ENCODE measurements at regions not wholly inside any gene's neighbourhood (a gene's known extent, or its start where the extent isn't known, plus 50 kb on each side); places are given as distances from the start of the nearest gene placed in this dataset.

DNA sequence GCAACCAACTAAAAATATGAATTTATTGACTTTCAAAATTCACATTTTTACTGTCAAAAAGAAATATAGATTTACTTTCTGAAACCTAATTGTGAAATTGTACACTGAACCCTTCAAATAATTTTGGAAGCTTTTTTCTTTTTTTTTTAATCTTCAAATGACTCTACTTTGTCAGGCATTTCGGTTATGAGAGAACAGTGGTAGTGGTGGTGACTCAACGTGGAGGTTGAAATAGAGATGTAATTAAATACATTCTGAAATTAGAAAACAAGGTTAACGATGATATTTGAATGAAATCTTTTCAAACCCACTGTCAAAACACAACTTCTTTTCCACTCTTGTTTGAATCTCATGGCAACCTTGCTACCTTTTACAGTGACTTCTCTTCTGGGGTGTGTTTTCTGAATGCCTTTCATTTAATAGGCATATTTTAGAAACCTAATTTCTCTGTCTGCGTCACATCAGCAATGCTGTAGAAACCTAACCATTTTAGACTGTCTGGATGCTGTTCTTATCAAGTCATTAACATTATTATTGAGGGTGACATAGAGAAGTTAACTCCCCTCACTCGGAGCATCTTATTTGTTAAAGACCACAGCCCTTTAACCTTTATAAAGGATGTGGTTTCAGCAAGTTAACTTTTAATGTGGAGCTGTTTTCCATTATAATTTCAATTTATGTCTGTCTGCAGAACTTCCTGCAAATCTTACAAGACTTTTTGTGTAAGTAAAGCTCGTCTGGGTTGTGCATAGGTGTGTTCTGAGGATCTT lies 136.8 kb downstream of the PCDH7 start:
- no peaks in the 10 kb centered on the region for H3K27me3 Mint-ChIP-seq
- H3K36me3 ChIP-seq (ENCODE audit: insufficient read depth, low read length), result no peaks in the 10 kb centered on the region
- no peak overlapping the region for H3K27ac ChIP-seq (ENCODE audit: low read depth in 1 of 2, low read length in 2 of 2)
- peaks cover 6% of the 10 kb centered on the region for H3K9me3 Mint-ChIP-seq
- POLR2A ChIA-PET, result no interaction called here
- intact Hi-C loops (cut with DNase I, micrococcal nuclease), result no loop called here
- no peak overlapping the region for H3K4me3 Mint-ChIP-seq
- H3K36me3 Mint-ChIP-seq (ENCODE audit: low read depth), result no peaks in the 10 kb centered on the region
- no peak overlapping the region for H3K27ac Mint-ChIP-seq
- no peaks in the 10 kb centered on the region for H3K27me3 ChIP-seq (ENCODE audit: control insufficient read depth in 1 of 2, insufficient read depth in 2 of 2, low read length in 2 of 2)
- DNase-seq (no peak), ATAC-seq (ENCODE audit: poor library complexity) (no peak)
- H3K4me1 Mint-ChIP-seq (ENCODE audit: low read depth), result no peaks in the 10 kb centered on the region
- CTCF ChIA-PET, result no interaction called here
- H3K4me3 ChIP-seq (ENCODE audit: low read length), result no peak overlapping the region
- peaks cover 0 to 4% of the 10 kb centered on the region in 2 experiments for H3K9me3 ChIP-seq (ENCODE audit: control insufficient read depth in 1 of 2, insufficient read depth in 1 of 2, low read length in 2 of 2)
- no peaks in the 10 kb centered on the region for H3K4me1 ChIP-seq (ENCODE audit: insufficient read depth, low read length)
- TF ChIP-seq, protein P1, sequence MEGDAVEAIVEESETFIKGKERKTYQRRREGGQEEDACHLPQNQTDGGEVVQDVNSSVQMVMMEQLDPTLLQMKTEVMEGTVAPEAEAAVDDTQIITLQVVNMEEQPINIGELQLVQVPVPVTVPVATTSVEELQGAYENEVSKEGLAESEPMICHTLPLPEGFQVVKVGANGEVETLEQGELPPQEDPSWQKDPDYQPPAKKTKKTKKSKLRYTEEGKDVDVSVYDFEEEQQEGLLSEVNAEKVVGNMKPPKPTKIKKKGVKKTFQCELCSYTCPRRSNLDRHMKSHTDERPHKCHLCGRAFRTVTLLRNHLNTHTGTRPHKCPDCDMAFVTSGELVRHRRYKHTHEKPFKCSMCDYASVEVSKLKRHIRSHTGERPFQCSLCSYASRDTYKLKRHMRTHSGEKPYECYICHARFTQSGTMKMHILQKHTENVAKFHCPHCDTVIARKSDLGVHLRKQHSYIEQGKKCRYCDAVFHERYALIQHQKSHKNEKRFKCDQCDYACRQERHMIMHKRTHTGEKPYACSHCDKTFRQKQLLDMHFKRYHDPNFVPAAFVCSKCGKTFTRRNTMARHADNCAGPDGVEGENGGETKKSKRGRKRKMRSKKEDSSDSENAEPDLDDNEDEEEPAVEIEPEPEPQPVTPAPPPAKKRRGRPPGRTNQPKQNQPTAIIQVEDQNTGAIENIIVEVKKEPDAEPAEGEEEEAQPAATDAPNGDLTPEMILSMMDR (IDR thresholded peaks at IDR 0.05), result no peak

DNA sequence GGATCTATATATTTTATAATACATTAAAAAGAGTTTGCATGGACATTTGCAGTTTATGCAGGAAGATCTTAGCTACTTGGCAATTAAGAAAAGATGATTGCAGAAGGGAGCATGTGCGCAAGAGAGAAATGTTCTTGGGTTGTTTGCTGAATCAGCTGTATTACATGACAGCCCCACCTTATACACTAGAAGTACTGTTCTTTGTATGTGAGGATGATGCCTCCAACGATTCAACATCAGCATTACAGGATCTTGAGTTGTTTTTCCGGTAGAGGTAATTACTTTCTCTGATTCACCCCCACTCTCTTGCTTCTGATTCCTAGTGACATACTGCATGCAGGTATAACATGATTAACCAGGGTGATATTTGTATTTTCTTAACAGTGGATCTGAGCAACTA lies 140.8 kb downstream of the PCDH7 start:
- Mint-ChIP-seq H3K9me3 (peaks cover 2% of the 10 kb centered on the region), H3K27ac (no peak overlapping the region), H3K4me3 (no peak overlapping the region), H3K4me1 (ENCODE audit: low read depth) (no peaks in the 10 kb centered on the region), H3K27me3 (no peaks in the 10 kb centered on the region), H3K36me3 (ENCODE audit: low read depth) (no peaks in the 10 kb centered on the region)
- ATAC-seq (ENCODE audit: poor library complexity), result no peak
- TF ChIP-seq, protein P1 (IDR thresholded peaks at IDR 0.05), result no peak
- H3K4me3 ChIP-seq (ENCODE audit: low read length), result no peak overlapping the region
- CTCF ChIA-PET, result no interaction called here
- H3K27me3 ChIP-seq (ENCODE audit: control insufficient read depth in 1 of 2, insufficient read depth in 2 of 2, low read length in 2 of 2), result no peaks in the 10 kb centered on the region
- no peak for DNase-seq
- H3K36me3 ChIP-seq (ENCODE audit: insufficient read depth, low read length), result no peaks in the 10 kb centered on the region
- intact Hi-C loops (cut with DNase I, micrococcal nuclease), result no loop called here
- POLR2A ChIA-PET, result no interaction called here
- peaks cover 0 to 4% of the 10 kb centered on the region in 2 experiments for H3K9me3 ChIP-seq (ENCODE audit: control insufficient read depth in 1 of 2, insufficient read depth in 1 of 2, low read length in 2 of 2)
- no peak overlapping the region for H3K27ac ChIP-seq (ENCODE audit: low read depth in 1 of 2, low read length in 2 of 2)
- no peaks in the 10 kb centered on the region for H3K4me1 ChIP-seq (ENCODE audit: insufficient read depth, low read length)

- Mint-ChIP-seq H3K36me3 (ENCODE audit: low read depth) (no peaks in the 10 kb centered on the region), H3K4me3 (no peak overlapping the region), H3K4me1 (ENCODE audit: low read depth) (no peaks in the 10 kb centered on the region), H3K9me3 (peaks cover 2% of the 10 kb centered on the region), H3K27ac (no peak overlapping the region), H3K27me3 (no peaks in the 10 kb centered on the region)
- TF ChIP-seq, protein P1 (IDR thresholded peaks at IDR 0.05), result no peak
- no peak overlapping the region for H3K4me3 ChIP-seq (ENCODE audit: low read length)
- H3K27ac ChIP-seq (ENCODE audit: low read depth in 1 of 2, low read length in 2 of 2), result no peak overlapping the region
- no peak for DNase-seq
- no peaks in the 10 kb centered on the region for H3K36me3 ChIP-seq (ENCODE audit: insufficient read depth, low read length)
- ATAC-seq (ENCODE audit: poor library complexity), result no peak
- CTCF ChIA-PET, result no interaction called here
- POLR2A ChIA-PET, result no interaction called here
- intact Hi-C loops (cut with DNase I, micrococcal nuclease), result no loop called here
- H3K27me3 ChIP-seq (ENCODE audit: control insufficient read depth in 1 of 2, insufficient read depth in 2 of 2, low read length in 2 of 2), result no peaks in the 10 kb centered on the region
- H3K4me1 ChIP-seq (ENCODE audit: insufficient read depth, low read length), result no peaks in the 10 kb centered on the region
- peaks cover 0 to 4% of the 10 kb centered on the region in 2 experiments for H3K9me3 ChIP-seq (ENCODE audit: control insufficient read depth in 1 of 2, insufficient read depth in 1 of 2, low read length in 2 of 2)
These were observed 142.0 kb downstream of the PCDH7 start for GRCh38 chr4:30862196-30862595.
